Stomach (tissue), 4 donors: ENCODE measurements at regions not wholly inside any gene's neighbourhood (a gene's known extent, or its start where the extent isn't known, plus 50 kb on each side); places are given as distances from the start of the nearest gene placed in this dataset.

Experiments
- CTCF ChIP-seq, 7 experiments: fragments of 450-650 bp in 4 of 7; fragments of 200-600 bp in 3 of 7; sonication (generic) in 3 of 7; IDR thresholded peaks; one replicate each; pipeline ENCODE4 v1.5.1; 2016 to 2019; ENCODE audit warnings: antibody characterized with exemption in 7 of 7, control low read depth in 2 of 7, mild to moderate bottlenecking in 1 of 7
- EP300 ChIP-seq: sonication (generic); formaldehyde crosslinking; IDR thresholded peaks from one replicate; pipeline ENCODE4 v1.6.1; 2017; ENCODE audit warnings: antibody characterized with exemption
- POLR2A ChIP-seq, 4 donors: fragments of 450-650 bp; IDR thresholded peaks; one replicate each; pipeline ENCODE4 v1.6.1; 2016; ENCODE audit warnings: antibody characterized with exemption in 4 of 4, control low read depth in 2 of 4, mild to moderate bottlenecking in 1 of 4, moderate library complexity in 1 of 4
- POLR2AphosphoS5 ChIP-seq, 3 donors: sonication (generic); formaldehyde crosslinking; IDR thresholded peaks; one replicate each; pipeline ENCODE4 v1.6.1; 2016; ENCODE audit warnings: antibody characterized with exemption in 3 of 3

GRCh38 chr1:74869702-74870101 is 136.8 kb downstream of the TYW3 start:
- no peak for TF ChIP-seq CTCF (IDR thresholded peaks at IDR 0.05)
- no peak for TF ChIP-seq POLR2A (IDR thresholded peaks at IDR 0.05)
- no peak for TF ChIP-seq EP300
- no peak for TF ChIP-seq POLR2AphosphoS5 (IDR thresholded peaks at IDR 0.05)
